HL-60 (cell line): ENCODE measurements at regions not wholly inside any gene's neighbourhood (a gene's known extent, or its start where the extent isn't known, plus 50 kb on each side); places are given as distances from the start of the nearest gene placed in this dataset.

Experiments
- DNase-seq, 2 experiments: peaks; one replicate each; pipeline ENCODE4 v3.0.0-alpha.2; 2010 to 2020; ENCODE audit warnings: low read depth in 1 of 2, low spot score in 1 of 2
- H3K27ac ChIP-seq: fragments of 250-450 bp; sonication (Bioruptor Pico); replicated peaks from 2 replicates; pipeline ENCODE4 v1.5.1; 2020; ENCODE audit warnings: mild to moderate bottlenecking, moderate library complexity
- H3K27me3 ChIP-seq: fragments of 250-450 bp; sonication (Bioruptor Pico); 2 replicates; pipeline ENCODE4 v1.5.1; 2021; ENCODE audit warnings: mild to moderate bottlenecking, moderate library complexity; ENCODE audit not compliant: insufficient read depth, poor library complexity, severe bottlenecking
- H3K4me3 ChIP-seq: replicated peaks from 2 replicates; pipeline ENCODE4 v1.5.1; 2011; ENCODE audit warnings: mild to moderate bottlenecking, control low read depth, low read length; ENCODE audit not compliant: insufficient read depth
- GABPA ChIP-seq: IDR thresholded peaks from 2 replicates; pipeline ENCODE4 v1.6.1; 2012; ENCODE audit warnings: low read depth
- POLR2AphosphoS5 ChIP-seq: IDR thresholded peaks from 2 replicates; pipeline ENCODE4 v1.6.1; 2012; ENCODE audit warnings: low read depth
- REST ChIP-seq: IDR thresholded peaks from 2 replicates; pipeline ENCODE4 v1.6.1; 2012; ENCODE audit warnings: low read depth; ENCODE audit not compliant: insufficient replicate concordance
- SPI1 ChIP-seq: IDR thresholded peaks from 2 replicates; pipeline ENCODE4 v1.6.1; 2012; ENCODE audit warnings: low read depth, mild to moderate bottlenecking, borderline replicate concordance
- TF ChIP-seq, protein P1 (sequence below): IDR thresholded peaks from one replicate; pipeline ENCODE4 v1.5.1; 2011; ENCODE audit warnings: low read length, control low read depth, inconsistent platforms; ENCODE audit not compliant: insufficient read depth

DNA sequence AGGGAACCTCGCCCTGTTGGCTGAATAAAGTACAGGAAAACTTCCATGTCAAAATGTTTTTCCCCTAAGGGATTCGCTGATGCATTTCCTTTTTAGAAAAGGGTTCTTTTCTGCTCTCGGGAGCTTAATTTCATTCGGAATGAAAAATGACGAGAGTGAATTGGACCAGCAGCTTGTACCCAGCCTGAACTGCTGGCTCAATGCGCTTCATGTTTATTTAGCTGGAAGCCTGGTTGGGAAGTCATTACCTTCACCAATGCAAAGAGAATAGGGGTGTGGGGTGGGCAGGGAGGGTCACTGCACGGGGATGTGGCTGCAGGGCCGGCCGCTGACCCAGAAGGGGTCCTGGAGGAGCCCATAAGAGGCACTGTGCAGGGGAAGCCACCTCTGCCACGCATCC is 207.7 kb downstream of the ENGASE start:
- no peak overlapping the region for H3K27ac ChIP-seq
- H3K4me3 ChIP-seq = no peak overlapping the region
- TF ChIP-seq POLR2AphosphoS5 (no peak), SPI1 (no peak), GABPA (no peak), REST (no peak)
- TF ChIP-seq, protein P1, sequence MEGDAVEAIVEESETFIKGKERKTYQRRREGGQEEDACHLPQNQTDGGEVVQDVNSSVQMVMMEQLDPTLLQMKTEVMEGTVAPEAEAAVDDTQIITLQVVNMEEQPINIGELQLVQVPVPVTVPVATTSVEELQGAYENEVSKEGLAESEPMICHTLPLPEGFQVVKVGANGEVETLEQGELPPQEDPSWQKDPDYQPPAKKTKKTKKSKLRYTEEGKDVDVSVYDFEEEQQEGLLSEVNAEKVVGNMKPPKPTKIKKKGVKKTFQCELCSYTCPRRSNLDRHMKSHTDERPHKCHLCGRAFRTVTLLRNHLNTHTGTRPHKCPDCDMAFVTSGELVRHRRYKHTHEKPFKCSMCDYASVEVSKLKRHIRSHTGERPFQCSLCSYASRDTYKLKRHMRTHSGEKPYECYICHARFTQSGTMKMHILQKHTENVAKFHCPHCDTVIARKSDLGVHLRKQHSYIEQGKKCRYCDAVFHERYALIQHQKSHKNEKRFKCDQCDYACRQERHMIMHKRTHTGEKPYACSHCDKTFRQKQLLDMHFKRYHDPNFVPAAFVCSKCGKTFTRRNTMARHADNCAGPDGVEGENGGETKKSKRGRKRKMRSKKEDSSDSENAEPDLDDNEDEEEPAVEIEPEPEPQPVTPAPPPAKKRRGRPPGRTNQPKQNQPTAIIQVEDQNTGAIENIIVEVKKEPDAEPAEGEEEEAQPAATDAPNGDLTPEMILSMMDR = no peak
- no peak for DNase-seq
- no peaks in the 10 kb centered on the region for H3K27me3 ChIP-seq

DNA sequence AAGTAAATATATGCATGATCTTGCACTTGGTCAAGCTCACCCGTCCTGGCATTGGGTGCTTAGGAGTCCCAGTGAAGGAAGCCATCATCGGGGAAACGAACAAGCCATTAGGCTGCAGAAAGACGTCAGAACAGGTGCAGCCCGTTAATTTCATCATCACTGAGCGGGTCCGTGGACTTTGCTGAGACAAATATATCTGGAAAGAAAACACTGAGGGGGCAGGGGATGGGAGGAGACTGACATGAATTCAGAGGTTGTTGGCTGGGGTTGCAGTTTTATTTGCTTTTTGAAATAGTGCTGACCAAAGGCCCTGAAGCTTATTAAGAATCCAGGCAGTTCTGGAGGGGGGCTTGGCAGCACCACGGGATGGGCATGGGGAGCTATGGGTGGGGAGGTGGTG is 207.2 kb downstream of the ENGASE start:
- H3K4me3 ChIP-seq = no peak overlapping the region
- H3K27ac ChIP-seq = no peak overlapping the region
- DNase-seq = no peak
- no peaks in the 10 kb centered on the region for H3K27me3 ChIP-seq
- TF ChIP-seq, protein P1 = no peak
- no peak for TF ChIP-seq POLR2AphosphoS5
- no peak for TF ChIP-seq REST
- TF ChIP-seq GABPA = no peak

DNA sequence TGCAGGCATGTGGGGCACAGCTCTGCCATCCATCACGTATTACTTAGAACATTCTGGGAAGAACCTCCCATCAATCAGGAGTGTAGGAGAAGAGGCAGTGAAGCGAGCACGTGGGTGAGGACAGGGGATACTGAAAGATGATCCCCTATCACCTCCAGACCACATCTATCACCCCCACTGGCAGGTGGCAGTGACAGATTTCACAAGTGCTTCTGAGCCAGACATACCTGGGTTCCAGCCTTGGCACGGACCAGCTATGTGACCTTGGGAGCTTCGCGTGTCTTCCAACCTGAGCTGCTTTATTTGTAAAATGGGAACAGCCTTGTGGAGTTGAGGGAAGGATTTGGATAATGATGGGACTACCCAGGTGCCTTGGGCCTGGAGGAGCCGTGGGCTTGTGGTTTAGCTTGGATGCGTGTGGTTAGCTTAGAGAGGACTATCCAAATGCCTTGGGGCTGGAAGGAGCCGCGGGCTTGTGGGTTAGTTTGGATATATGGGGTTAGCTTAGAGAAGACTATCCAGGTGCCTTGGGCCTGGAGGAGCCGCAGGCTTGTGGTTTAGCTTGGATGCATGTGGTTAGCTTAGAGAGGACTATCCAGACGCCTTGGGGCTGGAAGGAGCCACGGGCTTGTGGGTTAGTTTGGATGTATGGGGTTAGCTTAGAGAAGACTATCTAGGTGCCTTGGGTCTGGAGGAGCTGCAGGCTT is 206.4 kb downstream of the ENGASE start:
- H3K4me3 ChIP-seq = no peak overlapping the region
- TF ChIP-seq, protein P1 = no peak
- no peak for TF ChIP-seq POLR2AphosphoS5
- no peak for TF ChIP-seq GABPA
- no peak for TF ChIP-seq SPI1
- TF ChIP-seq REST = no peak
- H3K27me3 ChIP-seq = no peaks in the 10 kb centered on the region
- H3K27ac ChIP-seq = no peak overlapping the region
- DNase-seq = no peak
